ENCODE measurements at regions not wholly inside any gene's neighbourhood (a gene's known extent, or its start where the extent isn't known, plus 50 kb on each side); places are given as distances from the start of the nearest gene placed in this dataset.

DNA sequence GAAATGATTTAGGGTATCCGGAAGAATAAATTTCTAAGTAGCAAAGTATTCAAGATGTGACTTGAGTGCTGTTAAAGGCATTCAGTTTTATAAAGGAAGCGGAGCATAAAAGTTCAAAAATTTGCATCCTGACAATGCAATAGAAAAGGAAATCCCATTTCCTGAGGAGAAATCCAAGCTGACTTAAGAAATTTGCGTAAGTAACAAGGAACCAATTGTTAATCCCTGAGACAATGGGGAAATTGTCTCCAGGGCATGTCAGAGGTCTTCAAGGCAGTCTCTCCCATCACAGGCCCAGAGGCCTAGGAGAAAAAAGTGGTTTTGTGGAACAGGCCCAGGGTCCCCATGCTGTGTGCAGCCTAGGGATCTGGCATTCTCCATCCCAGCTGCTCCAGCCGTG is 416.0 kb downstream of the PRDM2 start:
- H3K4me3 ChIP-seq (ENCODE audit: low read depth in 1 of 3, low read length in 3 of 3): no peak overlapping the region
- no peaks in the 10 kb centered on the region for H3K36me3 ChIP-seq (ENCODE audit: control insufficient read depth in 3 of 3, insufficient read depth in 2 of 3, low read depth in 1 of 3, low read length in 3 of 3)
- FAIRE-seq: no peak
- no peak for DNase-seq
- 87 to 96% (median 92%) methylated on average over 4 of the region's 4 CpGs for WGBS, 3 donors
- H3K27ac ChIP-seq (ENCODE audit: low read depth in 1 of 3, low read length in 2 of 3): no peak overlapping the region
- H3K4me1 ChIP-seq (ENCODE audit: control insufficient read depth in 3 of 3, insufficient read depth in 2 of 3, low read depth in 1 of 3, low read length in 2 of 3): no peaks in the 10 kb centered on the region
- H3K27me3 ChIP-seq (ENCODE audit: control insufficient read depth in 3 of 3, insufficient read depth in 3 of 3, low read length in 3 of 3): peaks cover 0 to 3% (median 0%) of the 10 kb centered on the region in 3 donors
- peaks cover 0 to 6% of the 10 kb centered on the region in 2 donors for H3K9me3 ChIP-seq (ENCODE audit: control insufficient read depth in 2 of 2, insufficient read depth in 1 of 2, low read depth in 1 of 2, low read length in 1 of 2)

DNA sequence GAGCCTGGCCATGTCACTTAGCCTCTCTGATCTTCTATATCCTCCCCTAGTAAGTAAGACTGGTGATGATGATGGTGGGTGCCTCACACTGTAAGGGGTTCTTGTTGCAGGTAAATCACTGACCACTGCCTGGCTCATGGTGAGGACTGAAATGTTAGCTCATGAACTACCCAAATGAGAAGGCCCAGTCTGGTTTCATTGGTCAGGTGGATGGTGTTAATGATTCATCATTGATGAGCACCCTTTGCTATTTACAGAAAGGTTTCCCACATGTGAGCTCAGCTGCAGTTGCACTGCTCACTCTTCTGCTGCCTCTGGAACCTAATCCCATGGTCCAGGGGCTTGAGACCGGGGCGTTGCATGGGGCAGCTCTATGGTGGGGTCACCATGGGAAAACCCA is 417.7 kb downstream of the PRDM2 start:
- no peak for FAIRE-seq
- Histone ChIP-seq H3K4me3 (ENCODE audit: low read depth in 1 of 3, low read length in 3 of 3) (no peak overlapping the region), H3K36me3 (ENCODE audit: control insufficient read depth in 3 of 3, insufficient read depth in 2 of 3, low read depth in 1 of 3, low read length in 3 of 3) (no peaks in the 10 kb centered on the region), H3K9me3 (ENCODE audit: control insufficient read depth in 2 of 2, insufficient read depth in 1 of 2, low read depth in 1 of 2, low read length in 1 of 2) (peaks cover 0 to 6% of the 10 kb centered on the region in 2 donors), H3K27ac (ENCODE audit: low read depth in 1 of 3, low read length in 2 of 3) (no peak overlapping the region), H3K4me1 (ENCODE audit: control insufficient read depth in 3 of 3, insufficient read depth in 2 of 3, low read depth in 1 of 3, low read length in 2 of 3) (no peaks in the 10 kb centered on the region), H3K27me3 (ENCODE audit: control insufficient read depth in 3 of 3, insufficient read depth in 3 of 3, low read length in 3 of 3) (peaks cover 0 to 3% (median 0%) of the 10 kb centered on the region in 3 donors)
- no peak for DNase-seq
- WGBS, 3 donors: 81 to 96% (median 86%) methylated on average over 2 of the region's 2 CpGs

DNA sequence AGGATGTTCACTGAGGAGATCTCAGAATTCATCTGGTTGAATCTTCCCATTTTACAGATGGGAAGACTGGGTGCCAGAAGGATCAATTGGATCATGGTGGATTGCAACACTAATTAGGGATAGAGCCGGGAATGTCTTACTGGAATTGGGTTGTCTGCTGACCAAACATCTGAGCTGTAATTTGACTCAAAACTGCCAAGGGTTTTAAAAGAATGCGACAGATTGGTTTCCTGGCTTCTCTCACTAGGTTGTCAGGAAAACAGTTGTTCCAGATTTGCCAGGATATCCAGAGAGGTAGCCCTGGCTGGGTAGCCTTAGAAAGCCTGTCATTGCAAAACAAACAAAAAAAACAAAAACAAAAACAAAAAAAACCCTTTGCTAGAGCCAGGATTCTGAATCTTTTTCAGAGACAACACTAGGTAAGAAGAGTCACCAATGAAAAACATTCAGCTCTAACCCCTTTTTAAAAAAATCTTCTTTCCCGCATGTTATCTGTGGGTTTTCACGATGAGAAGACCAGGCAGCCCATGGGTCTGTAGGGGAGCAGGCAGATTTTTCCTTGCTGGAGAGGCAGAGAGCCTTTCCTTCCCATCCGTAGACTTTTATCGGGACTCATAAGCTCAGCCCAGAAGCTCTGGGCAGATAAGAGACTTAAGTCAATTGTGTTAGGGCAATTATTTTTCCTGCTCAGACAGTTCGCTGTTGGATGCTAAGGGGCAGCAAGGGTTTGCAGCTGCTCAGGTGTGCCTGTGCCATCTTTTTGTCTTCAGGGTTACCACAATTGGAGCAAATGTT is 418.9 kb downstream of the PRDM2 start:
- 54 to 83% (median 71%) methylated on average over 7 of the region's 7 CpGs for WGBS, 3 donors
- Histone ChIP-seq H3K27me3 (ENCODE audit: control insufficient read depth in 3 of 3, insufficient read depth in 3 of 3, low read length in 3 of 3) (peaks cover 0 to 3% (median 0%) of the 10 kb centered on the region in 3 donors), H3K27ac (ENCODE audit: low read depth in 1 of 3, low read length in 2 of 3) (no peak overlapping the region), H3K36me3 (ENCODE audit: control insufficient read depth in 3 of 3, insufficient read depth in 2 of 3, low read depth in 1 of 3, low read length in 3 of 3) (no peaks in the 10 kb centered on the region), H3K9me3 (ENCODE audit: control insufficient read depth in 2 of 2, insufficient read depth in 1 of 2, low read depth in 1 of 2, low read length in 1 of 2) (peaks cover 0 to 6% of the 10 kb centered on the region in 2 donors), H3K4me3 (ENCODE audit: low read depth in 1 of 3, low read length in 3 of 3) (no peak overlapping the region), H3K4me1 (ENCODE audit: control insufficient read depth in 3 of 3, insufficient read depth in 2 of 3, low read depth in 1 of 3, low read length in 2 of 3) (no peaks in the 10 kb centered on the region)
- FAIRE-seq (no peak), DNase-seq (no peak)

DNA sequence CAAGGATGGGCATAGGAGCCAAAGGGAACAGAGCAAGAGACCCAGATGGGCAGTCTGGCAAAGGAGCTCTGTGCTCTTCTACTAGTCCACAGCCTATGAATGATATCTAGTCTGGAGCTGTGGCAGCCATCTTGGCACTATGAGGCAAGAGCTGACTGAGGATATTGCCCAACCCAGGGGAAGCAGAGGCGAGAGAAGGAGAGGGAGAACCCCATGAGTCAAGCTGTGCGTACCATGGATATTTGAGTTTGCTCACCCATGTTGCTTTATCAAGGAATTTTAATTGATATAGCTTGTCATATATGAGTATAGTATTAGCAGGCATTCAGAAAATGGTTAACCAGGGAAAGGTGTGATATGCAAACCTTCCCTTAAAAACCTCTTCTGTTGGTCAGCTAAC is 420.9 kb downstream of the PRDM2 start:
- Histone ChIP-seq H3K36me3 (ENCODE audit: control insufficient read depth in 3 of 3, insufficient read depth in 2 of 3, low read depth in 1 of 3, low read length in 3 of 3) (no peaks in the 10 kb centered on the region), H3K27ac (ENCODE audit: low read depth in 1 of 3, low read length in 2 of 3) (no peak overlapping the region), H3K4me1 (ENCODE audit: control insufficient read depth in 3 of 3, insufficient read depth in 2 of 3, low read depth in 1 of 3, low read length in 2 of 3) (no peaks in the 10 kb centered on the region), H3K9me3 (ENCODE audit: control insufficient read depth in 2 of 2, insufficient read depth in 1 of 2, low read depth in 1 of 2, low read length in 1 of 2) (peaks cover 0 to 6% of the 10 kb centered on the region in 2 donors), H3K4me3 (ENCODE audit: low read depth in 1 of 3, low read length in 3 of 3) (no peak overlapping the region), H3K27me3 (ENCODE audit: control insufficient read depth in 3 of 3, insufficient read depth in 3 of 3, low read length in 3 of 3) (peaks cover 0 to 3% (median 0%) of the 10 kb centered on the region in 3 donors)
- WGBS, 3 donors: 87 to 95% (median 91%) methylated on average over 2 of the region's 2 CpGs
- DNase-seq (no peak), FAIRE-seq (no peak)

DNA sequence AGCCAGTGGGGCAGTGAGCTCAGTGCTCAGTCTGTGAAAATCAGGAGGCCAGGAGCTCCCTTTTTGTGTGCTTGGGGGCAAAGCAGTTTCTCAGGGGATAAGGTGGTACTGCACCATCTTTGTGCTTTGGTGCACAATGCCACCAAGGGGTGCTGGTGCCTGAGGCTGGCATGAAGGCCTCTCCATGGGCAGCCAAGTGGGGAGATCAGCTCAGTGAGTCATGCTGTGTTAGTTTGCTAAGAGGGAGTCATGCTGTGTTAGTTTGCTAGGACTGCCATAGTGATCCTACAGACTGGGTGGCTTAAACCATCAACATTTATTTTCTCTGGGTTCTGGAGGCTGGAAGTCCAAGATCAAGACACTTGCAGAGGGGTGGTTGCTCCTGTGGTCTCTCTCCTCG is 428.1 kb downstream of the PRDM2 start:
- 74 to 94% (median 85%) methylated on average over 1 of the region's 1 CpG for WGBS, 3 donors
- H3K9me3 ChIP-seq (ENCODE audit: control insufficient read depth in 2 of 2, insufficient read depth in 1 of 2, low read depth in 1 of 2, low read length in 1 of 2): no peaks in the 10 kb centered on the region
- FAIRE-seq (no peak), DNase-seq (no peak)
- no peak overlapping the region for H3K27ac ChIP-seq (ENCODE audit: low read depth in 1 of 3, low read length in 2 of 3)
- H3K36me3 ChIP-seq (ENCODE audit: control insufficient read depth in 3 of 3, insufficient read depth in 2 of 3, low read depth in 1 of 3, low read length in 3 of 3): no peaks in the 10 kb centered on the region
- H3K27me3 ChIP-seq (ENCODE audit: control insufficient read depth in 3 of 3, insufficient read depth in 3 of 3, low read length in 3 of 3): no peaks in the 10 kb centered on the region
- H3K4me1 ChIP-seq (ENCODE audit: control insufficient read depth in 3 of 3, insufficient read depth in 2 of 3, low read depth in 1 of 3, low read length in 2 of 3): no peaks in the 10 kb centered on the region
- H3K4me3 ChIP-seq (ENCODE audit: low read depth in 1 of 3, low read length in 3 of 3): no peak overlapping the region

DNA sequence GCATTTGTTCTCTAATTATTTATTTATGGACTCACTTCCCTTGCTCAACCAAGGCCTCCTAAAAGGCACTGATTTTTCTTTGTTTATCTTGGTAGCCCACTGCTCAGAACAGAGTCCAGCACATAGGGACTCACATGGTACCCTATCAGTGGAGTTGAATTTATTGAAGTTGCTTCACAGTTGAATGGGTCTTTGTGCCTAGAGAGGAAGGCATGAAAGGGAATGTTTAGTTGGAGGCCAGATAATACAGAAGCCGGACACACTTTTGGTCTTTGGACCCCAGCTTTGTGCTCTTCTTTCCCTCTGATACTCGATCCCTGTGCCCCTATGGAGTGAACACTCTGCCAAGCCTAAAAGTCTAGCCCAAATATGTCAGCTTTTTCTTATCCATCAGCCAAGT is 429.0 kb downstream of the PRDM2 start:
- WGBS, 3 donors: 70 to 85% (median 81%) methylated on average over 2 of the region's 2 CpGs
- no peaks in the 10 kb centered on the region for H3K36me3 ChIP-seq (ENCODE audit: control insufficient read depth in 3 of 3, insufficient read depth in 2 of 3, low read depth in 1 of 3, low read length in 3 of 3)
- no peak for FAIRE-seq
- no peaks in the 10 kb centered on the region for H3K4me1 ChIP-seq (ENCODE audit: control insufficient read depth in 3 of 3, insufficient read depth in 2 of 3, low read depth in 1 of 3, low read length in 2 of 3)
- no peak overlapping the region for H3K4me3 ChIP-seq (ENCODE audit: low read depth in 1 of 3, low read length in 3 of 3)
- H3K27me3 ChIP-seq (ENCODE audit: control insufficient read depth in 3 of 3, insufficient read depth in 3 of 3, low read length in 3 of 3): no peaks in the 10 kb centered on the region
- DNase-seq: no peak
- H3K9me3 ChIP-seq (ENCODE audit: control insufficient read depth in 2 of 2, insufficient read depth in 1 of 2, low read depth in 1 of 2, low read length in 1 of 2): no peaks in the 10 kb centered on the region
- no peak overlapping the region for H3K27ac ChIP-seq (ENCODE audit: low read depth in 1 of 3, low read length in 2 of 3)

DNA sequence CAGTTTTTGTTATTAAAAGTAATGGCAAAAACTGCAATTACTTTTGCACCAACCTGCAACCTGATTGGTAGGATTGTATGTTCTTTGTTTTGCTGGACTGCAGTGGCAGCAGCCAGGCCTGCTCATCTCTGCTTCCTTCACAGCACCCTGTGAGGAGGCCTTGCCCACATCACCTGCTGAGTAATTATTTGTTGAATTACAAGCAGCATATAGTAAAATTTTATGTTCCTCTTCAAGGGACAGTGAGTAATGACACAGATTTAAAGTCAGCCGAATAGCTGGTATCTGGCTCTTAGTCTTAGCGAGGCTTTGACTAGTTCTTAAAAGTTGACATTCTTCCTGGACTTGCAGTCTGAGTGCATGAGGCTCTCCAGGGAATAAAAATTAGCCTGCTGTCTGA is 435.1 kb downstream of the PRDM2 start:
- no peak overlapping the region for H3K27ac ChIP-seq (ENCODE audit: low read depth in 1 of 3, low read length in 2 of 3)
- H3K4me3 ChIP-seq (ENCODE audit: low read depth in 1 of 3, low read length in 3 of 3): no peak overlapping the region
- no peaks in the 10 kb centered on the region for H3K4me1 ChIP-seq (ENCODE audit: control insufficient read depth in 3 of 3, insufficient read depth in 2 of 3, low read depth in 1 of 3, low read length in 2 of 3)
- FAIRE-seq: no peak
- no peak for DNase-seq
- H3K27me3 ChIP-seq (ENCODE audit: control insufficient read depth in 3 of 3, insufficient read depth in 3 of 3, low read length in 3 of 3): no peaks in the 10 kb centered on the region
- H3K9me3 ChIP-seq (ENCODE audit: control insufficient read depth in 2 of 2, insufficient read depth in 1 of 2, low read depth in 1 of 2, low read length in 1 of 2): no peaks in the 10 kb centered on the region
- WGBS, 3 donors: 67 to 87% (median 82%) methylated on average over 2 of the region's 2 CpGs
- no peaks in the 10 kb centered on the region for H3K36me3 ChIP-seq (ENCODE audit: control insufficient read depth in 3 of 3, insufficient read depth in 2 of 3, low read depth in 1 of 3, low read length in 3 of 3)

DNA sequence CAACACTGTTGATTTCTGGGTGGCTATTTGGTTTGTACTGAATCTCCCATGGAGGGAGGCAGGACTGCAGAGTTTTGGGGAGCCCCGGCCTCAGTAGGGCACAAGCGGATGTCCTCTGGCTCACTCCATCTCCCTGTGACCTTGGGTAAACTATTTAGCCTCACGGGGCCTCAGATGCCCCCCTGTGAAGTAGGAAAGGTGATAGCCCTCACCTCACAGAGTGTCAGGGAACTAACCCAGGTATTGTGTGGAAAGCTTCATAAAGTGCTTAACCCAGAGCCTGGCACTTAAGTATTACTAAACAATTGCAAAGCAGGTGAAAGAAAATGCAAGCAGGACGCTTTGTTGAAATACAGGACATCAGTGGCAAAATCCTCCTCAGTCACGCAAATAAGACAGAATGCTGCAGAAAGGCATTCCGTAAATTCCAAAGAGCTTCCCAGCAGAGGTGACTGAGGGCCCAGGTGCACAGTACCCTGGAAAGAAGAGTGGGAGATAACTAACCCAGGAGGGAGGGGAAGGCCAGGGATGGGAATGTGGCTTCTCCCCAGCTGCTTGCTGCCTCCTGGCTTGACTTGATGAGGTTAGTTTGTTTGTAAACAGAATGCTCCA is 436.3 kb downstream of the PRDM2 start:
- Histone ChIP-seq H3K4me3 (ENCODE audit: low read depth in 1 of 3, low read length in 3 of 3) (no peak overlapping the region), H3K9me3 (ENCODE audit: control insufficient read depth in 2 of 2, insufficient read depth in 1 of 2, low read depth in 1 of 2, low read length in 1 of 2) (no peaks in the 10 kb centered on the region), H3K27ac (ENCODE audit: low read depth in 1 of 3, low read length in 2 of 3) (no peak overlapping the region), H3K36me3 (ENCODE audit: control insufficient read depth in 3 of 3, insufficient read depth in 2 of 3, low read depth in 1 of 3, low read length in 3 of 3) (no peaks in the 10 kb centered on the region), H3K27me3 (ENCODE audit: control insufficient read depth in 3 of 3, insufficient read depth in 3 of 3, low read length in 3 of 3) (no peaks in the 10 kb centered on the region), H3K4me1 (ENCODE audit: control insufficient read depth in 3 of 3, insufficient read depth in 2 of 3, low read depth in 1 of 3, low read length in 2 of 3) (no peaks in the 10 kb centered on the region)
- 54 to 87% (median 64%) methylated on average over 6 of the region's 6 CpGs for WGBS, 3 donors
- FAIRE-seq: no peak
- DNase-seq: no peak

Data from small intestine (tissue), 7 donors.